ENCODE measurements at regions not wholly inside any gene's neighbourhood (a gene's known extent, or its start where the extent isn't known, plus 50 kb on each side); places are given as distances from the start of the nearest gene placed in this dataset.

DNA sequence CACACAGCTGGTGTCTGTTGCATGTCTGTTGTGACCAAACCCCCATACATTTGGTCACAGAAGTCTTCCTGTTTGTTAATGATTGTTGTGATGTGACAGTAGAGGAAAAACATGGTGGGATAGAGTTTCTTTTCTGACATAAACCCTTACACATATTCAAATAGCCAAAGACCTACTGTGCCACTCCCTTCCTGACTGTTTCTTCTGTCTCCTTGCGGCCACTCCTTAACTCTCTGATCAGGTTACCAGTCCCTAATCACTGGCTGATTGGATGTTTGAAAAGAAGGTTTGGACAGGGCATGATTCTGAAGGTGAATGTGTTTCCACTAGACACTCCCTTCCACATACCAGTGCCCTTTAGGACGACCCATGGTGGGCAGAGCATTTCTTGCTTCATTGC, 101.2 kb downstream of the SCP2D1 start:
- no peaks in the 10 kb centered on the region for H4K20me1 ChIP-seq
- TF ChIP-seq Cebpa-rat (IDR thresholded peaks at IDR 0.05): no peak
- H3K4me1 ChIP-seq: no peaks in the 10 kb centered on the region

GRCh38 chr20:18916886-18917750, 103.5 kb downstream of the SCP2D1 start:
- H3K27ac ChIP-seq: no peak overlapping the region
- no peak for TF ChIP-seq Cebpa-rat (IDR thresholded peaks at IDR 0.05)
- H3K4me2 ChIP-seq: no peak overlapping the region
- no peaks in the 10 kb centered on the region for H3K9me3 ChIP-seq
- no peaks in the 10 kb centered on the region for H4K20me1 ChIP-seq
- no peak overlapping the region for H3K4me3 ChIP-seq
- H3K9ac ChIP-seq: no peak overlapping the region
- H3K4me1 ChIP-seq: no peaks in the 10 kb centered on the region
- H3K27me3 ChIP-seq: no peaks in the 10 kb centered on the region
- H3K36me3 ChIP-seq: no peaks in the 10 kb centered on the region

More for the DNA sequence above, 101.2 kb downstream of the SCP2D1 start:
- Histone ChIP-seq H3K4me2 (no peak overlapping the region), H3K4me3 (no peak overlapping the region), H3K36me3 (no peaks in the 10 kb centered on the region), H3K9ac (no peak overlapping the region), H3K27me3 (no peaks in the 10 kb centered on the region), H3K9me3 (no peaks in the 10 kb centered on the region), H3K27ac (no peak overlapping the region)

DNA sequence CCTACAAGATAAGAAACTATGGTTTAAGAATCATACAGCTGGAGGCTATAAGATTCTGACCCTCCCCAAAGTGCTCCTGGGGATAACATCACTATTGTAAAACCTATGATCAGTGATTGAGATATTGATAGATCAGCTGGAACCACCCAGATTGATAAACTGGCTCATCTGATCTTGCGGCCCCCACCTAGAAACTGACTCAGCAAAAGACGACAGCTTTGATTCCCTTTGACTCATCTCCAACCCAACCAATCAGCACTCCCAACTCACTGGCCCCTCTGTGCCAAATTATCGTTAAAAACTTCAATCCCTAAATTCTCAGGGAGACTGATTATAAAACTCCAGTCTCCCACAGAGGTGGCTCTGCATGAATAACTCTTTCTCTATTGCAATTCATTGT, 106.4 kb downstream of the SCP2D1 start:
- Histone ChIP-seq H3K4me3 (no peak overlapping the region), H3K9ac (no peak overlapping the region)

DNA sequence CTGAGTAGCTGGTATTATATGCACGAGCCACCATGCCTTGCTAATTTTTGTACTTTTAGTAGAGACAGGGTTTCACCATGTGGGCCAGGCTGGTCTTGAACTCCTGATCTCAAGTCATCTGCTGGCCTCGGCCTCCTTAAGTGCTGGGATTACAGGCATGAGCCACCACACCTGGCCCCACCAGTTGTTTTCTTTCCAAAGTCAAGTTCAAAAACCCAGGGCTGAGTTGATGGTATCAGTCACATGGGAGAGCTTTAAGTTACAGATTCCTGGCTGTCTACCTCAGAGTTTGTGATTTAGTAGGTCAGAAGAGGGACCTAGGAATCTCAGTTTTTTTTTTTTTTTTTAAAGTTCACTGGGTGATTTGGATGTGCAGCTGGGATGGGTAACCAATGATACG, 107.7 kb downstream of the SCP2D1 start:
- Histone ChIP-seq H3K4me1 (no peaks in the 10 kb centered on the region), H3K36me3 (no peaks in the 10 kb centered on the region), H3K27me3 (no peaks in the 10 kb centered on the region), H3K4me2 (no peak overlapping the region), H3K9me3 (no peaks in the 10 kb centered on the region), H3K4me3 (no peak overlapping the region), H4K20me1 (no peaks in the 10 kb centered on the region), H3K27ac (no peak overlapping the region), H3K9ac (no peak overlapping the region)
- TF ChIP-seq Cebpa-rat (IDR thresholded peaks at IDR 0.05): no peak

More for the DNA sequence above, 106.4 kb downstream of the SCP2D1 start:
- H3K36me3 ChIP-seq: no peaks in the 10 kb centered on the region
- no peaks in the 10 kb centered on the region for H4K20me1 ChIP-seq
- H3K27ac ChIP-seq: no peak overlapping the region
- H3K27me3 ChIP-seq: no peaks in the 10 kb centered on the region
- no peak overlapping the region for H3K4me2 ChIP-seq
- TF ChIP-seq Cebpa-rat (IDR thresholded peaks at IDR 0.05): no peak
- no peaks in the 10 kb centered on the region for H3K4me1 ChIP-seq
- no peaks in the 10 kb centered on the region for H3K9me3 ChIP-seq

- no peak overlapping the region for H3K4me2 ChIP-seq
- no peaks in the 10 kb centered on the region for H3K36me3 ChIP-seq
- TF ChIP-seq Cebpa-rat (IDR thresholded peaks at IDR 0.05): no peak
- H3K27ac ChIP-seq: no peak overlapping the region
- no peaks in the 10 kb centered on the region for H3K4me1 ChIP-seq
- no peaks in the 10 kb centered on the region for H3K9me3 ChIP-seq
- no peak overlapping the region for H3K9ac ChIP-seq
- H4K20me1 ChIP-seq: no peaks in the 10 kb centered on the region
- no peaks in the 10 kb centered on the region for H3K27me3 ChIP-seq
- no peak overlapping the region for H3K4me3 ChIP-seq
These were observed 108.7 kb downstream of the SCP2D1 start for GRCh38 chr20:18922251-18922650.

- H3K9me3 ChIP-seq: no peaks in the 10 kb centered on the region
- no peaks in the 10 kb centered on the region for H4K20me1 ChIP-seq
- H3K27me3 ChIP-seq: no peaks in the 10 kb centered on the region
- no peaks in the 10 kb centered on the region for H3K36me3 ChIP-seq
- TF ChIP-seq Cebpa-rat (IDR thresholded peaks at IDR 0.05): no peak
- no peak overlapping the region for H3K4me3 ChIP-seq
- no peak overlapping the region for H3K9ac ChIP-seq
- no peak overlapping the region for H3K27ac ChIP-seq
- no peak overlapping the region for H3K4me2 ChIP-seq
- H3K4me1 ChIP-seq: no peaks in the 10 kb centered on the region
These were observed 109.3 kb downstream of the SCP2D1 start for GRCh38 chr20:18922898-18923297.

- H3K4me3 ChIP-seq: no peak overlapping the region
- no peaks in the 10 kb centered on the region for H3K4me1 ChIP-seq
- TF ChIP-seq Cebpa-rat (IDR thresholded peaks at IDR 0.05): no peak
- H3K27ac ChIP-seq: no peak overlapping the region
- H3K36me3 ChIP-seq: no peaks in the 10 kb centered on the region
- no peaks in the 10 kb centered on the region for H3K27me3 ChIP-seq
- H3K9me3 ChIP-seq: no peaks in the 10 kb centered on the region
- H4K20me1 ChIP-seq: no peaks in the 10 kb centered on the region
- H3K9ac ChIP-seq: no peak overlapping the region
- no peak overlapping the region for H3K4me2 ChIP-seq
These were observed 113.4 kb downstream of the SCP2D1 start for GRCh38 chr20:18926965-18927364.

DNA sequence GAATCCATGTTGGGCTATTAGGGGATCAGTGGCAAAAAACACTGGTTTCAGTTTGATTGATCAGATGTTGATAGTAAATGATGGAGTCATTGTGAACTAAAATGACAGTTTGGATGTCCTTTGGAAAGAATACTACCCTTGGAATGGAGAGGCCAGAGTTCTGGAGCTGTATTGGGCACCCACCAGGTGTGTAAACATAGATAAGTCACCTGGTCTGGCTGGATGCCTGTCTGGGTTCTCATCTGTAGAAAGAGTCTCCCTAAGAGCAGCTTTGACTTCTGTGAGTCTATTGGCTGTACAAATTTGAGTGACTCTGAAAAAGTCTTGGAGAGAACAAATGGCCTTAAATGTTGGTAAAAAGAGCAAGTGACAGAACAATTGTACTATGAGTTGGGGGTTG, 115.0 kb downstream of the SCP2D1 start:
- Histone ChIP-seq H3K36me3 (no peaks in the 10 kb centered on the region), H3K27ac (no peak overlapping the region), H3K4me1 (no peaks in the 10 kb centered on the region), H3K9me3 (peaks cover 4% of the 10 kb centered on the region; the same call in 1 of the 2 replicates), H3K9ac (no peak overlapping the region), H3K27me3 (no peaks in the 10 kb centered on the region), H3K4me2 (no peak overlapping the region), H4K20me1 (no peaks in the 10 kb centered on the region), H3K4me3 (no peak overlapping the region)
- TF ChIP-seq Cebpa-rat (IDR thresholded peaks at IDR 0.05): no peak

DNA sequence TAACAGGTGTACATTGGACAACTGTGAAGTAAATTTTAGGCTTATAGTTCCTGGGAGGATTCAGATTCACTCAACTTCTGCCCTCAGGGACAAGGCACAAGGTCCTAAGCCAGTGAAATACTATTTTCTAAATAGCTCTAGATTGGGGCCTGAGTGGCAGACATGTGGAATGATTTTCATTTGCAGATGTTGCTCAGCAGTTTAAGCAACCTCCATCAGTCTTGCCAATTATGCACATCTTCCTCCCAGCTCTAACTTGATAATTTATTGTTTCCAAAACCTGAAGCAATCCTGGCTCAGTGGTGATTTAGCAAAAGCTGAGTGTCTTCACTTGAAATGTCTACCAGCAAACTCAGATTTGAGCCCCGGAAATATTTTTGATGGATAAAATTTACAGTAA, 116.2 kb downstream of the SCP2D1 start:
- H3K4me3 ChIP-seq: no peak overlapping the region
- no peaks in the 10 kb centered on the region for H4K20me1 ChIP-seq
- H3K4me2 ChIP-seq: no peak overlapping the region
- no peak overlapping the region for H3K27ac ChIP-seq
- no peak for TF ChIP-seq Cebpa-rat (IDR thresholded peaks at IDR 0.05)
- H3K27me3 ChIP-seq: no peaks in the 10 kb centered on the region
- no peaks in the 10 kb centered on the region for H3K36me3 ChIP-seq
- no peak overlapping the region for H3K9ac ChIP-seq
- H3K9me3 ChIP-seq: peaks cover 4% of the 10 kb centered on the region; the same call in 1 of the 2 replicates
- H3K4me1 ChIP-seq: no peaks in the 10 kb centered on the region

- Histone ChIP-seq H3K4me1 (no peaks in the 10 kb centered on the region), H4K20me1 (no peaks in the 10 kb centered on the region), H3K27ac (no peak overlapping the region), H3K4me3 (no peak overlapping the region), H3K4me2 (no peak overlapping the region), H3K36me3 (no peaks in the 10 kb centered on the region), H3K9me3 (no peaks in the 10 kb centered on the region), H3K27me3 (no peaks in the 10 kb centered on the region), H3K9ac (no peak overlapping the region)
- TF ChIP-seq Cebpa-rat (IDR thresholded peaks at IDR 0.05): no peak
These were observed 130.0 kb downstream of the SCP2D1 start for GRCh38 chr20:18943542-18943941.

All from BLaER1 (cell line).